K562 (cell line): ENCODE measurements at regions not wholly inside any gene's neighbourhood (a gene's known extent, or its start where the extent isn't known, plus 50 kb on each side); places are given as distances from the start of the nearest gene placed in this dataset.

Experiments used
- ATAC-seq: fragments of 200-7000 bp; cut with Tn5 transposase; 3 replicates; pipeline ENCODE4 v1.9.1; 2020; ENCODE audit warnings: moderate library complexity
- BruUV-seq: library from RNA; stranded (reverse); fragments of 400-500 nt; replicated peaks from 2 replicates; lab custom pipeline; 2021; lab: Mats Ljungman, UMichigan
- CTCF ChIA-PET: fragments of 300-600 bp; formaldehyde crosslinking; extraction: SDS; loops from one replicate; lab custom pipeline; 2021; ENCODE audit warnings: low intra/inter-chr PET ratio; lab: Yijun Ruan, JAX
- POLR2A ChIA-PET: fragments of 300-600, 350-650 bp; sonication (Branson Sonifier 250); formaldehyde crosslinking; extraction: SDS; loops from one replicate; lab custom pipeline; 2021; ENCODE audit warnings: antibody characterized with exemption, inconsistent platforms; lab: Yijun Ruan, JAX
- DNase-seq, 4 experiments: peaks; one replicate each; pipeline versions ENCODE4 v3.0.0 to v3.0.0-alpha.2; 2011 to 2018; ENCODE audit warnings: low spot score in 3 of 4, mixed read lengths in 3 of 4; ENCODE audit errors: extremely low read depth in 1 of 4
- FAIRE-seq: peaks from 2 replicates; lab custom pipeline; 2011; peaks lifted over from hg19 to GRCh38; lab: Jason Lieb, UNC
- H2AFZ ChIP-seq: 2 replicates; pipeline ENCODE4 v1.6.0; 2011; ENCODE audit warnings: low read depth, low read length, control low read depth, inconsistent platforms
- H3K27ac ChIP-seq: fragments of 200-600 bp; 3 replicates; pipeline ENCODE4 v1.8.0; 2011; ENCODE audit warnings: low read depth, mild to moderate bottlenecking, control low read depth, inconsistent platforms, low read length, moderate library complexity, mixed read lengths; ENCODE audit errors: extremely low read depth
- H3K27me3 ChIP-seq, 2 experiments: fragments of 300-600 bp in 1 of 2; 2 replicates in 1 of 2; 3 replicates in 1 of 2; pipeline versions ENCODE4 v1.6.0 to v1.8.0; 2011; ENCODE audit warnings: inconsistent platforms in 2 of 2, low read length in 2 of 2, mild to moderate bottlenecking in 1 of 2, mixed read lengths in 1 of 2, moderate library complexity in 1 of 2; ENCODE audit not compliant: control insufficient read depth in 2 of 2, insufficient read depth in 2 of 2
- H3K36me3 ChIP-seq: fragments of 300-600 bp; 3 replicates; pipeline ENCODE4 v1.8.0; 2011; ENCODE audit warnings: mild to moderate bottlenecking, low read length, inconsistent platforms; ENCODE audit not compliant: control insufficient read depth, insufficient read depth
- H3K4me1 ChIP-seq, 2 experiments: fragments of 200-600 bp in 1 of 2; replicated peaks in 1 of 2; 2 replicates in 1 of 2; 3 replicates in 1 of 2; pipeline versions ENCODE4 v1.5.1 to v1.8.0; 2011; ENCODE audit warnings: inconsistent platforms in 2 of 2, low read length in 2 of 2, mild to moderate bottlenecking in 1 of 2, mixed read lengths in 1 of 2, moderate library complexity in 1 of 2; ENCODE audit not compliant: control insufficient read depth in 2 of 2, insufficient read depth in 2 of 2
- H3K4me2 ChIP-seq: 2 replicates; pipeline ENCODE4 v1.6.1; 2011; ENCODE audit warnings: low read length, control low read depth, inconsistent platforms, mixed read lengths; ENCODE audit not compliant: insufficient read depth
- H3K4me3 ChIP-seq: fragments of 200-600 bp; sonication (generic), shearing (Covaris generic); 2 replicates; pipeline ENCODE4 v1.5.1; 2016; ENCODE audit warnings: control low read depth, inconsistent platforms
- H3K79me2 ChIP-seq: fragments of 200-600 bp; 3 replicates; pipeline ENCODE4 v1.8.0; 2011; ENCODE audit warnings: low read length, inconsistent platforms; ENCODE audit not compliant: control insufficient read depth, insufficient read depth
- H3K9ac ChIP-seq, 2 experiments: 2 replicates each; pipeline versions ENCODE4 v1.6.0 to v1.6.1; 2011; ENCODE audit warnings: low read depth in 2 of 2, low read length in 2 of 2, control low read depth in 1 of 2, inconsistent platforms in 1 of 2, mild to moderate bottlenecking in 1 of 2, mixed read lengths in 1 of 2; ENCODE audit not compliant: insufficient read depth in 1 of 2
- H3K9me1 ChIP-seq: one replicate; pipeline ENCODE4 v1.6.0; 2011; ENCODE audit warnings: inconsistent platforms, mild to moderate bottlenecking, low read length, moderate library complexity; ENCODE audit not compliant: control insufficient read depth, insufficient read depth
- H3K9me3 ChIP-seq: replicated peaks from 2 replicates; pipeline ENCODE4 v1.5.1; 2011; ENCODE audit warnings: low read depth, low read length, inconsistent platforms; ENCODE audit not compliant: control insufficient read depth, insufficient read depth
- H4K20me1 ChIP-seq: replicated peaks from 2 replicates; pipeline ENCODE4 v1.6.1; 2011; ENCODE audit warnings: low read length, inconsistent platforms, mixed read lengths; ENCODE audit not compliant: control insufficient read depth, insufficient read depth
- ARID3A ChIP-seq: IDR thresholded peaks from 2 replicates; pipeline ENCODE4 v1.6.1; 2012; ENCODE audit warnings: low read depth, low read length, improper control_type of control experiment, borderline replicate concordance
- CBFA2T3 ChIP-seq: fragments of 450-650 bp; IDR thresholded peaks from 2 replicates; pipeline ENCODE4 v1.6.1; 2017
- CCAR2 ChIP-seq: fragments of 200-400 bp; formaldehyde crosslinking; IDR thresholded peaks from 2 replicates; pipeline ENCODE4 v1.6.1; 2017; ENCODE audit warnings: mild to moderate bottlenecking, low read depth, low read length
- FOXK1 ChIP-seq: sonication (generic); formaldehyde crosslinking; IDR thresholded peaks from 2 replicates; pipeline ENCODE4 v1.8.0; 2022; ENCODE audit warnings: missing genetic modification reagents, mild to moderate bottlenecking, borderline replicate concordance
- GTF2E2 ChIP-seq: fragments of 200-800 bp; sonication (Bioruptor generic); IDR thresholded peaks from 2 replicates; pipeline ENCODE4 v1.6.1; 2016; ENCODE audit warnings: missing genetic modification characterization, missing compliant biosample characterization
- HCFC1 ChIP-seq: IDR thresholded peaks from 2 replicates; pipeline ENCODE4 v1.6.1; 2012; ENCODE audit warnings: low read depth, low read length, improper control_type of control experiment
- KDM2B ChIP-seq: fragments of 250-450 bp; sonication (Bioruptor Pico); IDR thresholded peaks from 2 replicates; pipeline ENCODE4 v1.8.0; 2021; ENCODE audit warnings: mild to moderate bottlenecking, moderate library complexity
- KLF1 ChIP-seq: fragments of 450-650 bp; IDR thresholded peaks from 2 replicates; pipeline ENCODE4 v1.6.1; 2016; ENCODE audit warnings: missing genetic modification characterization, missing compliant biosample characterization
- NR4A1 ChIP-seq, 2 experiments: fragments of 250-450 bp in 1 of 2; fragments of 450-650 bp in 1 of 2; sonication (Bioruptor Pico) in 1 of 2; IDR thresholded peaks; 2 replicates each; pipeline versions ENCODE4 v1.4.0 to v1.6.1; 2016 to 2020; ENCODE audit warnings: mild to moderate bottlenecking in 2 of 2, missing compliant biosample characterization in 1 of 2, missing genetic modification characterization in 1 of 2, moderate library complexity in 1 of 2
- PHF20 ChIP-seq: fragments of 450-650 bp; IDR thresholded peaks from 2 replicates; pipeline ENCODE4 v1.6.1; 2018; ENCODE audit not compliant: partially characterized antibody
- RHOXF2B ChIP-seq: fragments of 250-450 bp; sonication (Bioruptor Pico); conservative IDR thresholded peaks from 2 replicates; pipeline ENCODE4 v1.5.1; 2021
- SMAD2 ChIP-seq: fragments of 150-350 bp; IDR thresholded peaks from 2 replicates; pipeline ENCODE4 v1.6.1; 2014; ENCODE audit warnings: low read depth, mild to moderate bottlenecking, low read length
- TGIF2 ChIP-seq: sonication (generic); formaldehyde crosslinking; IDR thresholded peaks from 2 replicates; pipeline ENCODE4 v1.8.1; 2022; ENCODE audit warnings: mild to moderate bottlenecking, missing genetic modification reagents, moderate library complexity
- TOE1 ChIP-seq, 2 experiments: fragments of 450-650 bp in 1 of 2; sonication (generic) in 1 of 2; formaldehyde crosslinking in 1 of 2; IDR thresholded peaks; 2 replicates each; pipeline versions ENCODE4 v1.7.1 to v1.8.0; 2016 to 2022; ENCODE audit warnings: borderline replicate concordance in 2 of 2, mild to moderate bottlenecking in 2 of 2, antibody characterized with exemption in 1 of 2, inconsistent platforms in 1 of 2, low read depth in 1 of 2, missing genetic modification reagents in 1 of 2, moderate library complexity in 1 of 2
- XRCC3 ChIP-seq: fragments of 450-650 bp; IDR thresholded peaks from 2 replicates; pipeline ENCODE4 v1.6.1; 2017; ENCODE audit warnings: mild to moderate bottlenecking, moderate library complexity
- ZBTB12 ChIP-seq: fragments of 250-450 bp; sonication (Bioruptor Pico); IDR thresholded peaks from 2 replicates; pipeline ENCODE4 v1.4.0; 2020
- ZNF398 ChIP-seq: fragments of 250-450 bp; sonication (Bioruptor Pico); IDR thresholded peaks from 2 replicates; pipeline ENCODE4 v1.8.0; 2021; ENCODE audit warnings: moderate library complexity, mild to moderate bottlenecking, inconsistent platforms
- ZNF444 ChIP-seq: fragments of 250-450 bp; sonication (Bioruptor Pico); IDR thresholded peaks from 2 replicates; pipeline ENCODE4 v1.4.0; 2020; ENCODE audit warnings: mild to moderate bottlenecking, moderate library complexity
- WGBS: fragments of 100-300 bp; shearing (Covaris generic); methylation state at CpG from one replicate; pipeline ENCODE4 v1.1.6; 2016; ENCODE audit warnings: low coverage, mixed read lengths; ENCODE audit not compliant: insufficient coverage; ENCODE audit errors: missing lambda C conversion rate; 5-methylcytosine and 5-hydroxymethylcytosine counted together
- in situ Hi-C: fragments of 300-500 bp; cut with MboI; formaldehyde crosslinking; loops from 4 replicates; pipeline ENCODE4 v1.15.0; 2018; ENCODE audit warnings: inconsistent platforms, mixed read lengths
- intact Hi-C: fragments of 100-400 bp; cut with micrococcal nuclease; formaldehyde crosslinking; loops from 2 replicates; pipeline ENCODE4 v1.14.2; 2022

- no peak overlapping the region for H3K27ac ChIP-seq
Observed at GRCh38 chr6:144797881-144798589, 512.9 kb downstream of the UTRN start.

More at GRCh38 chr6:144797881-144798589, 512.9 kb downstream of the UTRN start:
- no peaks in the 10 kb centered on the region for H4K20me1 ChIP-seq
- H3K79me2 ChIP-seq, result no peaks in the 10 kb centered on the region
- H2AFZ ChIP-seq, result no peak overlapping the region
- no peak for TF ChIP-seq ZNF398 (CRISPR knock-in tag)
- no peak for TF ChIP-seq TGIF2 (CRISPR knock-in tag)
- no peak for TF ChIP-seq CCAR2
- TF ChIP-seq KDM2B (CRISPR knock-in tag), result no peak
- TF ChIP-seq RHOXF2B (CRISPR knock-in tag), result no peak
- TF ChIP-seq ARID3A, result no peak
- no peak for TF ChIP-seq TOE1 (IDR thresholded peaks at IDR 0.05; ENCODE audit: borderline replicate concordance)
- TF ChIP-seq TOE1 (CRISPR knock-in tag; IDR thresholded peaks at IDR 0.05; ENCODE audit: borderline replicate concordance, low read depth), result no peak
- TF ChIP-seq ZBTB12 (CRISPR knock-in tag), result no peak
- TF ChIP-seq XRCC3, result no peak
- no peak for TF ChIP-seq PHF20
- TF ChIP-seq FOXK1, result no peak
- TF ChIP-seq SMAD2, result no peak
- no peak for TF ChIP-seq NR4A1 (CRISPR knock-in tag; IDR thresholded peaks at IDR 0.05)
- no peak for TF ChIP-seq NR4A1 (tag; IDR thresholded peaks at IDR 0.05)
- TF ChIP-seq ZNF444 (CRISPR knock-in tag), result no peak
- no peak for TF ChIP-seq KLF1 (tag)
- TF ChIP-seq HCFC1, result no peak
- no peak for TF ChIP-seq CBFA2T3
- TF ChIP-seq GTF2E2 (tag), result no peak
- TF ChIP-seq, all 486 proteins: peak for 0
- no TSS peak for BruUV-seq
- H3K4me2 ChIP-seq, result no peak overlapping the region
- ATAC-seq (no peak), DNase-seq (no peak), FAIRE-seq (no peak)
- ChIA-PET CTCF (no interaction called here), POLR2A (no interaction called here)
- H3K27me3 ChIP-seq, result no peaks in the 10 kb centered on the region
- WGBS, result 39% methylated on average over 7 of the region's 7 CpGs
- H3K9me1 ChIP-seq, result no peaks in the 10 kb centered on the region
- H3K4me1 ChIP-seq, result no peaks in the 10 kb centered on the region
- in situ Hi-C loops (no loop called here), intact Hi-C loops (no loop called here)
- H3K9ac ChIP-seq, result no peak overlapping the region
- no peaks in the 10 kb centered on the region for H3K9me3 ChIP-seq
- no peaks in the 10 kb centered on the region for H3K36me3 ChIP-seq
- H3K4me3 ChIP-seq, result no peak overlapping the region
